HL-60 (cell line): ENCODE measurements at regions not wholly inside any gene's neighbourhood (a gene's known extent, or its start where the extent isn't known, plus 50 kb on each side); places are given as distances from the start of the nearest gene placed in this dataset.

Source experiments
- DNase-seq, 2 experiments: peaks; one replicate each; pipeline ENCODE4 v3.0.0-alpha.2; 2010 to 2020; ENCODE audit warnings: low read depth in 1 of 2, low spot score in 1 of 2
- H3K27ac ChIP-seq: fragments of 250-450 bp; sonication (Bioruptor Pico); replicated peaks from 2 replicates; pipeline ENCODE4 v1.5.1; 2020; ENCODE audit warnings: mild to moderate bottlenecking, moderate library complexity
- H3K27me3 ChIP-seq: fragments of 250-450 bp; sonication (Bioruptor Pico); 2 replicates; pipeline ENCODE4 v1.5.1; 2021; ENCODE audit warnings: mild to moderate bottlenecking, moderate library complexity; ENCODE audit not compliant: insufficient read depth, poor library complexity, severe bottlenecking
- H3K4me3 ChIP-seq: replicated peaks from 2 replicates; pipeline ENCODE4 v1.5.1; 2011; ENCODE audit warnings: mild to moderate bottlenecking, control low read depth, low read length; ENCODE audit not compliant: insufficient read depth
- CTCF ChIP-seq: IDR thresholded peaks from one replicate; pipeline ENCODE4 v1.5.1; 2011; ENCODE audit warnings: low read length, control low read depth, inconsistent platforms; ENCODE audit not compliant: insufficient read depth
- GABPA ChIP-seq: IDR thresholded peaks from 2 replicates; pipeline ENCODE4 v1.6.1; 2012; ENCODE audit warnings: low read depth
- POLR2AphosphoS5 ChIP-seq: IDR thresholded peaks from 2 replicates; pipeline ENCODE4 v1.6.1; 2012; ENCODE audit warnings: low read depth
- REST ChIP-seq: IDR thresholded peaks from 2 replicates; pipeline ENCODE4 v1.6.1; 2012; ENCODE audit warnings: low read depth; ENCODE audit not compliant: insufficient replicate concordance
- SPI1 ChIP-seq: IDR thresholded peaks from 2 replicates; pipeline ENCODE4 v1.6.1; 2012; ENCODE audit warnings: low read depth, mild to moderate bottlenecking, borderline replicate concordance

GRCh38 chr9:115985657-115986056 lies 167.9 kb upstream of the PAPPA start:
- no peak for TF ChIP-seq REST

GRCh38 chr9:115986508-115986907 lies 167.1 kb upstream of the PAPPA start:
- no peak for TF ChIP-seq CTCF
- no peak for TF ChIP-seq GABPA
- TF ChIP-seq REST = no peak
- no peak for TF ChIP-seq POLR2AphosphoS5
- TF ChIP-seq SPI1 = no peak
- H3K4me3 ChIP-seq = no peak overlapping the region
- no peak for DNase-seq
- H3K27me3 ChIP-seq = no peaks in the 10 kb centered on the region
- no peak overlapping the region for H3K27ac ChIP-seq

More at GRCh38 chr9:115985657-115986056, 167.9 kb upstream of the PAPPA start:
- no peak overlapping the region for H3K4me3 ChIP-seq
- H3K27ac ChIP-seq = no peak overlapping the region
- H3K27me3 ChIP-seq = no peaks in the 10 kb centered on the region
- no peak for DNase-seq

GRCh38 chr9:115988701-115989100 lies 164.9 kb upstream of the PAPPA start:
- no peak overlapping the region for H3K27ac ChIP-seq

More at GRCh38 chr9:115988701-115989100, 164.9 kb upstream of the PAPPA start:
- Histone ChIP-seq H3K4me3 (no peak overlapping the region), H3K27me3 (no peaks in the 10 kb centered on the region)
- no peak for TF ChIP-seq CTCF
- no peak for TF ChIP-seq SPI1
- TF ChIP-seq REST = no peak
- TF ChIP-seq POLR2AphosphoS5 = no peak
- no peak for TF ChIP-seq GABPA
- DNase-seq = no peak
